ENCODE measurements at regions not wholly inside any gene's neighbourhood (a gene's known extent, or its start where the extent isn't known, plus 50 kb on each side); places are given as distances from the start of the nearest gene placed in this dataset.

GRCh38 chr14:71773898-71774481 lies 158.2 kb upstream of the RGS6 start:
- no peaks in the 10 kb centered on the region for H3K9me3 ChIP-seq (replicated peaks; ENCODE audit: low read length)
- no peaks in the 10 kb centered on the region for H3K36me3 ChIP-seq (ENCODE audit: insufficient read depth, low read length)
- no peak overlapping the region for H3K4me2 ChIP-seq (ENCODE audit: low read length)
- no peak overlapping the region for H3K4me3 ChIP-seq (ENCODE audit: low read length)
- peaks cover 14% of the 10 kb centered on the region for H3K27me3 ChIP-seq (ENCODE audit: control insufficient read depth, insufficient read depth, low read length)
- no peaks in the 10 kb centered on the region for H3K4me1 ChIP-seq (ENCODE audit: control insufficient read depth, insufficient read depth, low read length)
- H3K9ac ChIP-seq (ENCODE audit: low read depth, low read length), result no peak overlapping the region

- Histone ChIP-seq H3K36me3 (ENCODE audit: insufficient read depth, low read length) (no peaks in the 10 kb centered on the region), H3K4me1 (ENCODE audit: control insufficient read depth, insufficient read depth, low read length) (no peaks in the 10 kb centered on the region), H3K4me3 (ENCODE audit: low read length) (no peak overlapping the region), H3K27me3 (ENCODE audit: control insufficient read depth, insufficient read depth, low read length) (peaks cover 18% of the 10 kb centered on the region), H3K9ac (ENCODE audit: low read depth, low read length) (no peak overlapping the region), H3K4me2 (ENCODE audit: low read length) (no peak overlapping the region), H3K9me3 (replicated peaks; ENCODE audit: low read length) (no peaks in the 10 kb centered on the region)
These were observed 155.5 kb upstream of the RGS6 start for GRCh38 chr14:71776471-71777360.

- no peaks in the 10 kb centered on the region for H3K4me1 ChIP-seq (ENCODE audit: control insufficient read depth, insufficient read depth, low read length)
- H3K4me2 ChIP-seq (ENCODE audit: low read length), result no peak overlapping the region
- no peaks in the 10 kb centered on the region for H3K9me3 ChIP-seq (replicated peaks; ENCODE audit: low read length)
- H3K4me3 ChIP-seq (ENCODE audit: low read length), result no peak overlapping the region
- H3K9ac ChIP-seq (ENCODE audit: low read depth, low read length), result no peak overlapping the region
- H3K36me3 ChIP-seq (ENCODE audit: insufficient read depth, low read length), result no peaks in the 10 kb centered on the region
- H3K27me3 ChIP-seq (ENCODE audit: control insufficient read depth, insufficient read depth, low read length), result peaks cover 14% of the 10 kb centered on the region
These were observed 152.2 kb upstream of the RGS6 start for GRCh38 chr14:71780075-71780474.

- no peaks in the 10 kb centered on the region for H3K9me3 ChIP-seq (replicated peaks; ENCODE audit: low read length)
- H3K4me2 ChIP-seq (ENCODE audit: low read length), result no peak overlapping the region
- no peak overlapping the region for H3K9ac ChIP-seq (ENCODE audit: low read depth, low read length)
- H3K4me3 ChIP-seq (ENCODE audit: low read length), result no peak overlapping the region
- H3K4me1 ChIP-seq (ENCODE audit: control insufficient read depth, insufficient read depth, low read length), result no peaks in the 10 kb centered on the region
- H3K27me3 ChIP-seq (ENCODE audit: control insufficient read depth, insufficient read depth, low read length), result peaks cover 14% of the 10 kb centered on the region
- H3K36me3 ChIP-seq (ENCODE audit: insufficient read depth, low read length), result no peaks in the 10 kb centered on the region
These were observed 151.4 kb upstream of the RGS6 start for GRCh38 chr14:71780822-71781221.

- Histone ChIP-seq H3K36me3 (ENCODE audit: insufficient read depth, low read length) (no peaks in the 10 kb centered on the region), H3K4me3 (ENCODE audit: low read length) (no peak overlapping the region), H3K9ac (ENCODE audit: low read depth, low read length) (no peak overlapping the region), H3K9me3 (replicated peaks; ENCODE audit: low read length) (no peaks in the 10 kb centered on the region), H3K27me3 (ENCODE audit: control insufficient read depth, insufficient read depth, low read length) (peaks cover 17% of the 10 kb centered on the region), H3K4me1 (ENCODE audit: control insufficient read depth, insufficient read depth, low read length) (no peaks in the 10 kb centered on the region), H3K4me2 (ENCODE audit: low read length) (no peak overlapping the region)
These were observed 149.1 kb upstream of the RGS6 start for GRCh38 chr14:71783088-71783487.

- no peak overlapping the region for H3K9ac ChIP-seq (ENCODE audit: low read depth, low read length)
These were observed 148.4 kb upstream of the RGS6 start for GRCh38 chr14:71783786-71784185.

GRCh38 chr14:71789005-71789404 lies 143.2 kb upstream of the RGS6 start:
- Histone ChIP-seq H3K36me3 (ENCODE audit: insufficient read depth, low read length) (no peaks in the 10 kb centered on the region), H3K27me3 (ENCODE audit: control insufficient read depth, insufficient read depth, low read length) (peaks cover 16% of the 10 kb centered on the region), H3K9me3 (replicated peaks; ENCODE audit: low read length) (no peaks in the 10 kb centered on the region), H3K4me2 (ENCODE audit: low read length) (no peak overlapping the region), H3K9ac (ENCODE audit: low read depth, low read length) (no peak overlapping the region), H3K4me1 (ENCODE audit: control insufficient read depth, insufficient read depth, low read length) (no peaks in the 10 kb centered on the region), H3K4me3 (ENCODE audit: low read length) (no peak overlapping the region)

More at GRCh38 chr14:71783786-71784185, 148.4 kb upstream of the RGS6 start:
- H3K9me3 ChIP-seq (replicated peaks; ENCODE audit: low read length), result no peaks in the 10 kb centered on the region
- no peaks in the 10 kb centered on the region for H3K36me3 ChIP-seq (ENCODE audit: insufficient read depth, low read length)
- H3K27me3 ChIP-seq (ENCODE audit: control insufficient read depth, insufficient read depth, low read length), result peaks cover 17% of the 10 kb centered on the region
- H3K4me2 ChIP-seq (ENCODE audit: low read length), result no peak overlapping the region
- no peaks in the 10 kb centered on the region for H3K4me1 ChIP-seq (ENCODE audit: control insufficient read depth, insufficient read depth, low read length)
- H3K4me3 ChIP-seq (ENCODE audit: low read length), result no peak overlapping the region

GRCh38 chr14:71799841-71800240 lies 132.4 kb upstream of the RGS6 start:
- Histone ChIP-seq H3K4me3 (ENCODE audit: low read length) (no peak overlapping the region), H3K27me3 (ENCODE audit: control insufficient read depth, insufficient read depth, low read length) (peaks cover 14% of the 10 kb centered on the region), H3K4me1 (ENCODE audit: control insufficient read depth, insufficient read depth, low read length) (peaks cover 10% of the 10 kb centered on the region), H3K9me3 (replicated peaks; ENCODE audit: low read length) (no peaks in the 10 kb centered on the region), H3K36me3 (ENCODE audit: insufficient read depth, low read length) (no peaks in the 10 kb centered on the region), H3K9ac (ENCODE audit: low read depth, low read length) (no peak overlapping the region), H3K4me2 (ENCODE audit: low read length) (no peak overlapping the region)

- Histone ChIP-seq H3K9me3 (replicated peaks; ENCODE audit: low read length) (no peaks in the 10 kb centered on the region), H3K4me1 (ENCODE audit: control insufficient read depth, insufficient read depth, low read length) (peaks cover 10% of the 10 kb centered on the region), H3K4me3 (ENCODE audit: low read length) (no peak overlapping the region), H3K27me3 (ENCODE audit: control insufficient read depth, insufficient read depth, low read length) (peaks cover 14% of the 10 kb centered on the region), H3K9ac (ENCODE audit: low read depth, low read length) (no peak overlapping the region), H3K4me2 (ENCODE audit: low read length) (no peak overlapping the region), H3K36me3 (ENCODE audit: insufficient read depth, low read length) (no peaks in the 10 kb centered on the region)
These were observed 131.4 kb upstream of the RGS6 start for GRCh38 chr14:71800878-71801277.

- H3K4me1 ChIP-seq (ENCODE audit: control insufficient read depth, insufficient read depth, low read length), result peaks cover 10% of the 10 kb centered on the region
- H3K36me3 ChIP-seq (ENCODE audit: insufficient read depth, low read length), result no peaks in the 10 kb centered on the region
- no peak overlapping the region for H3K9ac ChIP-seq (ENCODE audit: low read depth, low read length)
These were observed 128.5 kb upstream of the RGS6 start for GRCh38 chr14:71803539-71804260.

GRCh38 chr14:71804992-71805391 lies 127.2 kb upstream of the RGS6 start:
- Histone ChIP-seq H3K4me2 (ENCODE audit: low read length) (no peak overlapping the region), H3K9me3 (replicated peaks; ENCODE audit: low read length) (no peaks in the 10 kb centered on the region), H3K9ac (ENCODE audit: low read depth, low read length) (no peak overlapping the region), H3K4me1 (ENCODE audit: control insufficient read depth, insufficient read depth, low read length) (peaks cover 10% of the 10 kb centered on the region), H3K36me3 (ENCODE audit: insufficient read depth, low read length) (no peaks in the 10 kb centered on the region), H3K27me3 (ENCODE audit: control insufficient read depth, insufficient read depth, low read length) (peaks cover 2% of the 10 kb centered on the region), H3K4me3 (ENCODE audit: low read length) (no peak overlapping the region)

More at GRCh38 chr14:71803539-71804260, 128.5 kb upstream of the RGS6 start:
- H3K4me2 ChIP-seq (ENCODE audit: low read length), result no peak overlapping the region
- H3K9me3 ChIP-seq (replicated peaks; ENCODE audit: low read length), result no peaks in the 10 kb centered on the region
- peaks cover 11% of the 10 kb centered on the region for H3K27me3 ChIP-seq (ENCODE audit: control insufficient read depth, insufficient read depth, low read length)
- no peak overlapping the region for H3K4me3 ChIP-seq (ENCODE audit: low read length)

Data from skeletal muscle satellite cell (primary cell).